PC-3 (cell line): ENCODE measurements at regions not wholly inside any gene's neighbourhood (a gene's known extent, or its start where the extent isn't known, plus 50 kb on each side); places are given as distances from the start of the nearest gene placed in this dataset.
"Not testable (repeated sequence)": the region's sequence is repeated elsewhere in the genome, so short reads cannot be mapped to it uniquely, and the experiment has no call there.

Source experiments
- ATAC-seq: fragments of 200-7000 bp; cut with Tn5 transposase; 2 replicates; pipeline ENCODE4 v1.9.1; 2020; ENCODE audit warnings: mild to moderate bottlenecking, moderate library complexity
- BruUV-seq: library from RNA; stranded (reverse); fragments of 400-500 nt; replicated peaks from 2 replicates; lab custom pipeline; 2021; lab: Mats Ljungman, UMichigan
- CTCF ChIA-PET: fragments of 300-600 bp; sonication (Branson Sonifier 250); formaldehyde crosslinking; loops from one replicate; lab custom pipeline; 2022; ENCODE audit warnings: antibody characterized with exemption; lab: Charles Lee
- POLR2A ChIA-PET: fragments of 300-600 bp; sonication (Branson Sonifier 250); formaldehyde crosslinking; loops from one replicate; lab custom pipeline; 2022; ENCODE audit warnings: antibody characterized with exemption; ENCODE audit not compliant: unreplicated experiment; lab: Charles Lee
- DNase-seq: peaks from one replicate; pipeline ENCODE4 v3.0.0-alpha.2; 2015
- H2AFZ ChIP-seq: fragments of 300-600 bp; sonication (generic); 2 replicates; pipeline ENCODE4 v1.6.0; 2016; ENCODE audit warnings: antibody characterized with exemption, low read length
- H3F3A ChIP-seq: fragments of 300-600 bp; sonication (generic); one replicate; pipeline ENCODE4 v1.6.0; 2017; ENCODE audit warnings: antibody characterized with exemption, low read length, control low read depth, mild to moderate bottlenecking; ENCODE audit not compliant: unreplicated experiment
- H3K27ac ChIP-seq: fragments of 300-600 bp; sonication (generic); 2 replicates; pipeline ENCODE4 v1.5.1; 2016; ENCODE audit warnings: mild to moderate bottlenecking, low read length
- H3K27me3 ChIP-seq: fragments of 300-600 bp; sonication (generic); 2 replicates; pipeline ENCODE4 v1.6.1; 2016; ENCODE audit warnings: low read length, mixed read lengths
- H3K36me3 ChIP-seq: fragments of 300-600 bp; sonication (generic); 2 replicates; pipeline ENCODE4 v1.6.1; 2016; ENCODE audit warnings: low read depth, mixed run types, low read length, mixed read lengths
- H3K4me1 ChIP-seq: fragments of 300-600 bp; sonication (generic); 2 replicates; pipeline ENCODE4 v1.5.1; 2016; ENCODE audit warnings: low read length; ENCODE audit not compliant: insufficient read depth
- H3K4me2 ChIP-seq: fragments of 300-600 bp; sonication (generic); 2 replicates; pipeline ENCODE4 v1.6.0; 2016; ENCODE audit warnings: low read length
- H3K4me3 ChIP-seq: fragments of 300-600 bp; sonication (generic); 2 replicates; pipeline ENCODE4 v1.5.1; 2016; ENCODE audit warnings: mild to moderate bottlenecking, low read length, mixed read lengths
- H3K79me2 ChIP-seq: fragments of 300-600 bp; sonication (generic); 2 replicates; pipeline ENCODE4 v1.6.1; 2017; ENCODE audit warnings: low read length, mixed read lengths
- H3K9ac ChIP-seq: fragments of 300-600 bp; sonication (generic); 2 replicates; pipeline ENCODE4 v1.6.0; 2016; ENCODE audit warnings: mild to moderate bottlenecking, low read length
- H3K9me2 ChIP-seq: fragments of 300-600 bp; sonication (generic); replicated peaks from 2 replicates; pipeline ENCODE4 v1.6.1; 2016; ENCODE audit warnings: mixed run types, low read length, mixed read lengths
- H3K9me3 ChIP-seq: fragments of 300-600 bp; sonication (generic); 2 replicates; pipeline ENCODE4 v1.6.1; 2016; ENCODE audit warnings: low read length, mixed read lengths
- H4K20me1 ChIP-seq: fragments of 300-600 bp; sonication (generic); 2 replicates; pipeline ENCODE4 v1.6.1; 2016; ENCODE audit warnings: low read length, mixed read lengths
- EZH2 ChIP-seq: fragments of 300-600 bp; sonication (generic); IDR thresholded peaks from one replicate; pipeline ENCODE4 v1.6.1; 2017; ENCODE audit warnings: antibody characterized with exemption, mild to moderate bottlenecking, low read length; ENCODE audit not compliant: unreplicated experiment
- EZH2phosphoT487 ChIP-seq: fragments of 300-600 bp; sonication (generic); IDR thresholded peaks from 2 replicates; pipeline ENCODE4 v1.6.1; 2018; ENCODE audit warnings: mild to moderate bottlenecking, antibody characterized with exemption, low read length, borderline replicate concordance
- intact Hi-C: fragments of 100-400 bp; cut with micrococcal nuclease; formaldehyde crosslinking; loops from 2 replicates; pipeline ENCODE4 v1.9.0; 2023
- TF ChIP-seq, protein P1 (sequence below): fragments of 300-600 bp; sonication (generic); conservative IDR thresholded peaks from 2 replicates; pipeline ENCODE4 v1.5.1; 2017; ENCODE audit warnings: antibody characterized with exemption, low read depth, mild to moderate bottlenecking, low read length

- Histone ChIP-seq H3K9ac (no peak overlapping the region), H3K27ac (no peak overlapping the region), H3K79me2 (no peaks in the 10 kb centered on the region), H3K9me3 (no peaks in the 10 kb centered on the region), H3K4me1 (no peaks in the 10 kb centered on the region), H3K9me2 (no peaks in the 10 kb centered on the region), H3F3A (no peaks in the 10 kb centered on the region), H3K4me2 (no peak overlapping the region), H3K27me3 (no peaks in the 10 kb centered on the region), H3K36me3 (no peaks in the 10 kb centered on the region), H3K4me3 (no peak overlapping the region), H2AFZ (no peak overlapping the region), H4K20me1 (no peaks in the 10 kb centered on the region)
- intact Hi-C loops, result no loop called here
- BruUV-seq, result no TSS peak
- ATAC-seq, result no peak
- TF ChIP-seq EZH2 (no peak), EZH2phosphoT487 (no peak)
- TF ChIP-seq, protein P1, sequence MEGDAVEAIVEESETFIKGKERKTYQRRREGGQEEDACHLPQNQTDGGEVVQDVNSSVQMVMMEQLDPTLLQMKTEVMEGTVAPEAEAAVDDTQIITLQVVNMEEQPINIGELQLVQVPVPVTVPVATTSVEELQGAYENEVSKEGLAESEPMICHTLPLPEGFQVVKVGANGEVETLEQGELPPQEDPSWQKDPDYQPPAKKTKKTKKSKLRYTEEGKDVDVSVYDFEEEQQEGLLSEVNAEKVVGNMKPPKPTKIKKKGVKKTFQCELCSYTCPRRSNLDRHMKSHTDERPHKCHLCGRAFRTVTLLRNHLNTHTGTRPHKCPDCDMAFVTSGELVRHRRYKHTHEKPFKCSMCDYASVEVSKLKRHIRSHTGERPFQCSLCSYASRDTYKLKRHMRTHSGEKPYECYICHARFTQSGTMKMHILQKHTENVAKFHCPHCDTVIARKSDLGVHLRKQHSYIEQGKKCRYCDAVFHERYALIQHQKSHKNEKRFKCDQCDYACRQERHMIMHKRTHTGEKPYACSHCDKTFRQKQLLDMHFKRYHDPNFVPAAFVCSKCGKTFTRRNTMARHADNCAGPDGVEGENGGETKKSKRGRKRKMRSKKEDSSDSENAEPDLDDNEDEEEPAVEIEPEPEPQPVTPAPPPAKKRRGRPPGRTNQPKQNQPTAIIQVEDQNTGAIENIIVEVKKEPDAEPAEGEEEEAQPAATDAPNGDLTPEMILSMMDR, result no peak
- CTCF ChIA-PET, result no interaction called here
- POLR2A ChIA-PET, result no interaction called here
- DNase-seq, result no peak
Measured at GRCh38 chr18:1036926-1037325, 132.3 kb downstream of the ADCYAP1 start.

- no peak overlapping the region for H3K4me3 ChIP-seq
- BruUV-seq, result no TSS peak
- H3K27ac ChIP-seq, result no peak overlapping the region
- no peaks in the 10 kb centered on the region for H3K27me3 ChIP-seq
- ChIA-PET POLR2A (no interaction called here), CTCF (no interaction called here)
- H3K9me2 ChIP-seq, result no peaks in the 10 kb centered on the region
- H3K9me3 ChIP-seq, result no peaks in the 10 kb centered on the region
- TF ChIP-seq EZH2 (no peak), EZH2phosphoT487 (no peak)
- TF ChIP-seq, protein P1, result no peak
- no peak overlapping the region for H3K9ac ChIP-seq
- no peak overlapping the region for H2AFZ ChIP-seq
- H3K36me3 ChIP-seq, result no peaks in the 10 kb centered on the region
- intact Hi-C loops, result no loop called here
- no peaks in the 10 kb centered on the region for H3F3A ChIP-seq
- no peak for DNase-seq
- no peaks in the 10 kb centered on the region for H3K4me1 ChIP-seq
- ATAC-seq, result no peak
- no peaks in the 10 kb centered on the region for H4K20me1 ChIP-seq
- H3K79me2 ChIP-seq, result no peaks in the 10 kb centered on the region
- no peak overlapping the region for H3K4me2 ChIP-seq
Measured at GRCh38 chr18:1037776-1038175, 133.1 kb downstream of the ADCYAP1 start.

GRCh38 chr18:1039421-1039820 lies 134.8 kb downstream of the ADCYAP1 start:
- Histone ChIP-seq H3K27ac (no peak overlapping the region), H3K9me3 (no peaks in the 10 kb centered on the region), H4K20me1 (no peaks in the 10 kb centered on the region), H3K36me3 (no peaks in the 10 kb centered on the region), H3K9me2 (no peaks in the 10 kb centered on the region), H3K79me2 (no peaks in the 10 kb centered on the region), H3K27me3 (no peaks in the 10 kb centered on the region), H2AFZ (no peak overlapping the region), H3K4me1 (no peaks in the 10 kb centered on the region), H3K4me2 (no peak overlapping the region), H3K9ac (no peak overlapping the region), H3K4me3 (no peak overlapping the region), H3F3A (no peaks in the 10 kb centered on the region)
- TF ChIP-seq EZH2, result no peak
- TF ChIP-seq EZH2phosphoT487, result no peak
- TF ChIP-seq, protein P1, result no peak
- ATAC-seq, result no peak
- DNase-seq, result no peak
- ChIA-PET CTCF (no interaction called here), POLR2A (no interaction called here)
- intact Hi-C loops, result no loop called here
- BruUV-seq, result no TSS peak

DNA sequence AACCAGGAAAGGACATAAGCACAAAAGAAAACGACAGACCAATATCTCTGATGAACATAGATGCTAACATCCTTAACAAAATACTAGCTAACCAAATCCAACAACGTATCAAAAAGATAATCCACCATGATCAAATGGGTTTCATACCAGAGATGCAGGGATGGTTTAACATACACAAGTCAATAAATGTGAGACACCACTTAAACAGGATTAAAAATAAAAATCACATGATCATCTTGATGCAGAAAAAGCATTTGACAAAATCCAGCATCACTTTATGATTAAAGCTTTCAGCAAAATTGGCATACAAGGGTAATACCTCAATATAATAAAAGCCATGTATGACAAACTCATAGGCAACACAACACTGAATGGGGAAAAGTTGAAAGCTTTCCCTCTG lies 138.4 kb downstream of the ADCYAP1 start:
- H3K4me2 ChIP-seq, H3K9me2 ChIP-seq, H4K20me1 ChIP-seq, H3K79me2 ChIP-seq, H3K4me3 ChIP-seq, DNase-seq, H3K27me3 ChIP-seq, BruUV-seq, intact Hi-C loops, H3K27ac ChIP-seq, H3K4me1 ChIP-seq, H2AFZ ChIP-seq, H3K9me3 ChIP-seq, H3K36me3 ChIP-seq, CTCF ChIA-PET, H3F3A ChIP-seq, ATAC-seq, H3K9ac ChIP-seq, POLR2A ChIA-PET: not testable (repeated sequence)
